Muscle of leg (tissue), 3 donors: ENCODE measurements at regions not wholly inside any gene's neighbourhood (a gene's known extent, or its start where the extent isn't known, plus 50 kb on each side); places are given as distances from the start of the nearest gene placed in this dataset.

Experiments used
- DNase-seq: peaks from one replicate; pipeline ENCODE4 v3.0.0; 2013
- H3K27ac ChIP-seq: one replicate; pipeline ENCODE4 v1.5.1; 2013; ENCODE audit warnings: mild to moderate bottlenecking, low read length, control low read depth
- H3K27me3 ChIP-seq: one replicate; pipeline ENCODE4 v1.6.1; 2013; ENCODE audit warnings: low read length; ENCODE audit not compliant: control insufficient read depth, insufficient read depth
- H3K36me3 ChIP-seq: one replicate; pipeline ENCODE4 v1.6.1; 2013; ENCODE audit warnings: low read length; ENCODE audit not compliant: control insufficient read depth, insufficient read depth
- H3K4me1 ChIP-seq: one replicate; pipeline ENCODE4 v1.6.1; 2013; ENCODE audit warnings: low read length; ENCODE audit not compliant: control insufficient read depth, insufficient read depth
- H3K4me3 ChIP-seq: one replicate; pipeline ENCODE4 v1.5.1; 2013; ENCODE audit warnings: low read length, control low read depth
- H3K9me3 ChIP-seq: replicated peaks from 2 replicates; pipeline ENCODE4 v1.6.1; 2013; ENCODE audit warnings: low read depth, low read length; ENCODE audit not compliant: control insufficient read depth
- WGBS: methylation state at CpG from one replicate; pipeline ENCODE4 v1.1.5; 2013; ENCODE audit warnings: missing lambda C conversion rate; ENCODE audit not compliant: insufficient coverage; 5-methylcytosine and 5-hydroxymethylcytosine counted together

DNA sequence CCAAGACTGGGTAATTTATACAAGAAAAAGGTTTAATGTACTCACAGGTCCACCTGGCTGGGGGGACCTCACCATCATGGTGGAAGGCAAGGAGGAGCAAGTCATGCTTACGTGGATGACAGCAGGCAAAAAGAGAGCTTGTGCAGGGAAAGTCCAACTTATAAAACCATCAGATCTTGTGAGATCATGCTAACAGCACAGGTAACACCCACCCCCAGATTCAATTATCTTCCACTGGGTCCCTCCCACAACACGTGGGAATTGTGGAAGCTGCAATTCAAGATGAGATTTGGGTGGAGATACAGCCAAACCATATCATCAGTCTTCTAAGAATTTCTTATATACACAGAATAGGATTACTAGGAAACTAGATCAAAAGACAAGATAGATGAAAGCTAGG is 555.6 kb downstream of the PRR16 start:
- no peak for DNase-seq
- Histone ChIP-seq H3K9me3 (no peaks in the 10 kb centered on the region), H3K36me3 (no peaks in the 10 kb centered on the region), H3K27me3 (no peaks in the 10 kb centered on the region), H3K4me3 (no peak overlapping the region), H3K4me1 (no peaks in the 10 kb centered on the region), H3K27ac (no peak overlapping the region)
- 80% methylated on average over 1 of the region's 2 CpGs for WGBS

DNA sequence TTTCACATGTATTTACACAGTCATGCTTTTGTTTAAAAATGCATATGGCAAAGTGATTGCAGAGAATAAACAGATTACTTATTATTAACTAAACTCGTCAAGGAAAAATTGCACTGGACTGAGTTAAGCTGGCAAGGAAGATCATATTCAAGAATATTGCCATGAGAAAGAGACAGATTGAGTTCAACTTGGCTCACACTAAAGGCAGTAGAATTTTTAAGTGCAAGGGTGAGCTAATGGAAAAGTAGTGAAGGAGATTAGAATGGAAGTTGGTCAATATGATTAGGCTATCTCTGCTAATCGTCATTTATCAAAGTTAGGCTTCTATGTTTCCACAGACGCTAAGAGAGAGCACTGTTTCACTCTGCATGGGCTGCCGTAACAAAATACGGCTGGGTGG is 557.6 kb downstream of the PRR16 start:
- WGBS = 85% methylated on average over 4 of the region's 5 CpGs
- Histone ChIP-seq H3K4me3 (no peak overlapping the region), H3K36me3 (no peaks in the 10 kb centered on the region), H3K27me3 (no peaks in the 10 kb centered on the region), H3K27ac (no peak overlapping the region), H3K9me3 (no peaks in the 10 kb centered on the region), H3K4me1 (no peaks in the 10 kb centered on the region)
- DNase-seq = no peak

DNA sequence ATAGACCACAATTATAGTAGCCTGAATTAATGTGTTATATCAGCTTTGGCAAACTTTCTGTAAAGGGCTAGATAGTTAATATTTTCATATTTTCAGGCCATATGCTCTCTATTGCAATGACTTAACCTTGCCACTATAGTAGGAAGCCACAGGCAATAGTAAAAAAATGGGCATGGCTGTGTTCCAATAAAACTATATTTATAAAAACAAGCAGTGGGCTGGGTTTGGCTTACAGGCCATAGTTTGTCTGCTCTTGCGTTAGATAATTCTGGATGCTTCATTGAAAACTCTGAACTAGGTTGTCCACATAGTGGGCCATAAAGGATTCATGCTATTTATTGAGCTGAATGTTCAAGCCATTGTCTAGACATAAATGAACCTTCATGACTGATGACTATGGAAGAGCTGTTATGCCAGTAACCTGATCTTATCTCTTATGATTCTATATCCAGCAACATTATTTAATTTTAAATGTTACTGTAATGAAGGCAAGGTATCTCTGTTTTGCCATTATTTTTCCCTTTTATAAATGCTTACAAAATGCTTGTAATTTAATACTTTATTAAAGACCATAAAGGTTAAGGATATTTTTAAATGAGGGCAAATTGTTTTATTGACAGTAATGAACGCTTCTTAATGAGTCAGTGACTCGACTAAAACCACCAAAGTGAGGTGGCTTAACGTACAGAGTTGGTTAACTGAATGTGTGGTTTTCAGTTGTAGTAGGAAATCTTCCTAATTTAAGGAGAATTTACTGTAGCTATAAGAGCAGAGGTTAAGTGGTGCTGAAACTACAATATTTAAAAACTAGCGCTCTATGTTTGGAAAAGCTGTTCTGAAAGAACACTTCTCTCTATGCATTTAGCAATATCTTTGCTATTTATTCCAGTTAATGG is 560.6 kb downstream of the PRR16 start:
- Histone ChIP-seq H3K27me3 (no peaks in the 10 kb centered on the region), H3K9me3 (no peaks in the 10 kb centered on the region), H3K4me3 (no peak overlapping the region), H3K27ac (no peak overlapping the region), H3K4me1 (no peaks in the 10 kb centered on the region), H3K36me3 (no peaks in the 10 kb centered on the region)
- DNase-seq = no peak
- 20% methylated on average over 1 of the region's 5 CpGs for WGBS

DNA sequence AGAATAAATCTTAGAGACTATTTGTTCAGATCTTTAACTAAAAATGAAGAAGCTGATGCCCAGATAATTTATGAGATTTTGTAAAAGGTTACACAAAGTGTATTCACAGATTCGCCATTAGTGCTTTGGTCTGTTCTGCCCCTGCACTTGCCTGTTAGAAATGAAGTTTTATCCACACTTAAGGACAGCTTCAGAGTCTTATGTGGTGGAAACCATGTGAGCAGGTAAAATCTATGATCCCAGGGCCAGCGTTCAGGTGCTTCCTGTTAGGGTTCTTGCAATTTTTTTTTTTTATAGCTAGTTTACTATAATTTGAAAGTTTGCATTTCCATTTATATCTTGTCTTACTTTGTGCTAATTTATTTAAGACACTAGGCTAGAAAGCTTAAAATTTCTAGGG is 561.6 kb downstream of the PRR16 start:
- DNase-seq = no peak
- no peaks in the 10 kb centered on the region for H3K36me3 ChIP-seq
- H3K4me3 ChIP-seq = no peak overlapping the region
- WGBS = no CpG with 5 or more reads among the region's 2 CpGs
- no peaks in the 10 kb centered on the region for H3K4me1 ChIP-seq
- no peak overlapping the region for H3K27ac ChIP-seq
- H3K9me3 ChIP-seq = no peaks in the 10 kb centered on the region
- H3K27me3 ChIP-seq = no peaks in the 10 kb centered on the region

DNA sequence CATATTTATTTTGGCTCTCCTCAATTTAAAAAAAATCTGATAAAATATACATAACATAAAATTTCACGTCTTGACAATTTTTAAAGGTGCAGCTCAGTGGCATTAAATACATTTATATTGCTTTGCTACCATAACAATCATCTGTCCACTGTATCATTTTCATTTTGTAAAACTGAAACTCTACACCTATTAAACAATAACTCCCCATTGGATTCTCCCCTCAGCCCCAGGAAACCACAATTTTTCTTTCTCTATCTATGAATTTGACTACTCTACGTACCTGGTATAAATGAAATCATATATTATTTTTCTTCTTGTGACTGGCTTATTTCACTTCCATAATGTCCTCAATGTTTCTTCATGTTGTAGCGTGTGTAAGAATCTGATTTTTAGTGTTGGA is 563.5 kb downstream of the PRR16 start:
- no peak for DNase-seq
- no peak overlapping the region for H3K27ac ChIP-seq
- no peaks in the 10 kb centered on the region for H3K27me3 ChIP-seq
- no peak overlapping the region for H3K4me3 ChIP-seq
- H3K36me3 ChIP-seq = no peaks in the 10 kb centered on the region
- no peaks in the 10 kb centered on the region for H3K4me1 ChIP-seq
- no peaks in the 10 kb centered on the region for H3K9me3 ChIP-seq
- no CpG with 5 or more reads among the region's 3 CpGs for WGBS

DNA sequence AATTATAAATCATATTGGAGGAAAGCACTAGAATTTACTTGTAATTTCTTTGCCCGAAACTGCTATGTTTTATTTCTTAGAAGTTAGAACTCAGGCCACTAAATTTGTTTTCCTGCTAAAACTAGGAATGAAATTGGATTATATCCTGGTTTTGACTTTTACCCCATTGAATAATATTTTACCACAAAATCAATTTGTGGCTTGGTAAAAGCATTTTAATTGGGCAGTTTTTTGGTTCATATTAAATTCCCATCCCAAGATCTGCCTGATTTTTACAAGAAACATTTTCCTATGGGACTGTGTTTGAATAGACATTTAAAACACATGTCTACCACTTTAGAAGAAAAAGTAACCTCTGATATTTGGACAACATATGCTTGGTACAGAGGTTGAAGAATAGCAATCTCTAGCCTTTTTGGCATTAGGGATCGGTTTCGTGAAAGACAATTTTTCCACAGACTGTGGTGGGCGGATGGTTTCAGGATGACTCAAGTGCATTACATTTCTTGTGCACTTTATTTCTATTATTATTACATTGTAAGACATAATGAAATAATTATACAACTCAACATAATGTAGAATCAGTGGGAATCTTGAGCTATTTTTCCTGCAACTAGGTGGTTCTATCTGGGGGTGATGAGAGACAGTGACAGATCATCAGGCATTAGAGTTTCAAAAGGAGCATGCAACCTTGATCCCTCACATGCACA is 565.6 kb downstream of the PRR16 start:
- Histone ChIP-seq H3K27me3 (no peaks in the 10 kb centered on the region), H3K36me3 (no peaks in the 10 kb centered on the region), H3K4me3 (no peak overlapping the region), H3K4me1 (no peaks in the 10 kb centered on the region), H3K27ac (no peak overlapping the region), H3K9me3 (no peaks in the 10 kb centered on the region)
- WGBS = no CpG with 5 or more reads among the region's 4 CpGs
- peak; percentile 22 for DNase-seq

DNA sequence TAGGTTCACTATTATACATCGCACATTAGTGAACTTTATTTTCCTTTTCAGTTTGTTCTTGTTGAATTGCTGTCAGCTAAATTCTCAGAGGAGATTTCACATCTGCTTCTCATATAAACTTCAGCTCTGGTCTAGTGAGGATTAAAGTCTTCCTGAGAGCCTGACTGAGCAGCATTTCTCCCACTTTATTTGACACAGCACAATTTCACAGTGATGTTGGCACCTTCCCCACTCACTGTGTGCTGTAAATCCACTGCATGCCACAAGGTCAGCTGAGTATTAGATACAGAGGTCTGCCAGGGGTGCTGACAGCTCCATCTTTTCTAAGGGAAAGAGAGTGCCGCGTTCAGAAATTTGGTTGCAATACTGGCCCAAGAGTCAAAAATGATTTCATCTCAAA is 567.4 kb downstream of the PRR16 start:
- Histone ChIP-seq H3K27ac (no peak overlapping the region), H3K9me3 (no peaks in the 10 kb centered on the region), H3K4me3 (no peak overlapping the region), H3K36me3 (no peaks in the 10 kb centered on the region), H3K4me1 (no peaks in the 10 kb centered on the region), H3K27me3 (no peaks in the 10 kb centered on the region)
- peak; percentile 78 for DNase-seq
- WGBS = 14% methylated on average over 2 of the region's 3 CpGs

- no peak overlapping the region for H3K27ac ChIP-seq
- H3K27me3 ChIP-seq = no peaks in the 10 kb centered on the region
- H3K36me3 ChIP-seq = no peaks in the 10 kb centered on the region
- no peak overlapping the region for H3K4me3 ChIP-seq
- H3K9me3 ChIP-seq = no peaks in the 10 kb centered on the region
- H3K4me1 ChIP-seq = no peaks in the 10 kb centered on the region
- DNase-seq = no peak
Observed at GRCh38 chr5:121033334-121033733, 569.2 kb downstream of the PRR16 start.

GRCh38 chr5:121038438-121038837 is 574.3 kb downstream of the PRR16 start:
- no peak for DNase-seq
- H3K9me3 ChIP-seq = no peaks in the 10 kb centered on the region
- H3K27me3 ChIP-seq = no peaks in the 10 kb centered on the region
- H3K36me3 ChIP-seq = no peaks in the 10 kb centered on the region
- WGBS = 55% methylated on average over 1 of the region's 4 CpGs
- no peak overlapping the region for H3K4me3 ChIP-seq
- no peak overlapping the region for H3K27ac ChIP-seq
- no peaks in the 10 kb centered on the region for H3K4me1 ChIP-seq

- Histone ChIP-seq H3K9me3 (no peaks in the 10 kb centered on the region), H3K36me3 (no peaks in the 10 kb centered on the region), H3K4me1 (no peaks in the 10 kb centered on the region), H3K27ac (no peak overlapping the region), H3K4me3 (no peak overlapping the region), H3K27me3 (no peaks in the 10 kb centered on the region)
- no peak for DNase-seq
Observed at GRCh38 chr5:121049971-121050370, 585.9 kb downstream of the PRR16 start.
